ENCODE measurements at regions not wholly inside any gene's neighbourhood (a gene's known extent, or its start where the extent isn't known, plus 50 kb on each side); places are given as distances from the start of the nearest gene placed in this dataset.
"Not testable (repeated sequence)": the region's sequence is repeated elsewhere in the genome, so short reads cannot be mapped to it uniquely, and the experiment has no call there.

DNA sequence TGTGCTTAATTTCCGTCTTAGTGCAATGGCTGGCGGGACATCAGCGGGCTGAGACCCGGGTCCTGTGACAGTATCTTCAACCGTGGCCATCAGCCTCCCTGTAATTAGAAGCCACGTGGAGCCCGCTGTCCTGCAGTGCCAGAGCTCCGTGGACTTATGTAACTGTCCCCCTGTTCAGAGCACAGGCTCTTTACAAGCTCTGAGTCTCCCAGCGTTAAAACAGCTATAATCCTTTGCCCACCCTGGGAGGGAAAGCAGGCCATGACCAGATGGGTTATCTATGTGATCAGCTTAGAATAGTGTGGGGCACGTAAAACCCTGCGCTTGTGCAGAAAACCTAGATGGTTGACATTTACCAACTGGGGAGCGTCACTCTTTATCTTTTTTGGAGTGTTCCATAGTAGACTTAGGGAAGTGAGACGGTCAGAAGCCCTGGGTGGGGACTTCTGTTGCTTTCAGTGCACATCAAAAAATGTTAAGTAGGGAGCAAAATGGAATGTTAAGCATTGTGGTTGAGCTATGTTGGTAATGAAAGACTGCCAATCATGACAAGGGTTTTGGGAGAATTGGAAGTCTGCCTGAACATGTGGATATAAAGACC lies 103.5 kb upstream of the CADM1 start:
- DNase-seq, result no peak

DNA sequence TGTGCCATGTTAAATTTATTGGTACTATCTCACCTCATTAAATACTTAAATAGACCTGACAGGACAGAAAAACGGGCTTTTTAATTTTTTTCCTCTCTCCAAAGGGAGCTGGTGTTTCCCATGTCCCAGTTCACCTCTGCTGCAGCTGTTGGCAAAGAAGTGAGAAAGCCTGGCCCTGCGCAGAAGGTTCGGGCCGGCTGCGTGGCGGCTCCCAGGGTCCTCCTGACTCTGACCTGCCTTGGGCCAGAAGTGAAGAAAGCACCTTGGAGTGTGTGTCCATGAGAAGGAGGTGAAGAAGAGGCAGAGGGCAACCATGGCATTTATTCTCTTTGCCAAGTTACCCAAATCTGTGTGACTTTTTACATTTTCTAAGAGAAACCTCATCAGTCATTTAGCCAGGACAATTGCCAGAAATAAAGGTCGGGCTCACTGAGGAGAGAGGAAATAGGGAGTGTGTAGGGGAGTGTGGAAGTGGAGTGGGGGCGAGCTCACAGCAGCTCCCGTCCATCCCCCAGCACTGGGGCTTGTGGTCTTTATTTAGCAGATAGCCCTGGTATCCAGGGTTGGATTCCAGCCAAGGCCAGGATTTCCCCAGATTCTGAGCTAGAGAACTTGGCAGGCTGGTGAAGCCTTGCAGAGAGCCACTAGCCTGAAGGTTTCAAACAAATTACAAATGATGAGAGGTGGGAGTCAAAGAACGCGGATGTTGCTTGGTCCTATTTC lies 102.4 kb upstream of the CADM1 start:
- no peak for DNase-seq

DNA sequence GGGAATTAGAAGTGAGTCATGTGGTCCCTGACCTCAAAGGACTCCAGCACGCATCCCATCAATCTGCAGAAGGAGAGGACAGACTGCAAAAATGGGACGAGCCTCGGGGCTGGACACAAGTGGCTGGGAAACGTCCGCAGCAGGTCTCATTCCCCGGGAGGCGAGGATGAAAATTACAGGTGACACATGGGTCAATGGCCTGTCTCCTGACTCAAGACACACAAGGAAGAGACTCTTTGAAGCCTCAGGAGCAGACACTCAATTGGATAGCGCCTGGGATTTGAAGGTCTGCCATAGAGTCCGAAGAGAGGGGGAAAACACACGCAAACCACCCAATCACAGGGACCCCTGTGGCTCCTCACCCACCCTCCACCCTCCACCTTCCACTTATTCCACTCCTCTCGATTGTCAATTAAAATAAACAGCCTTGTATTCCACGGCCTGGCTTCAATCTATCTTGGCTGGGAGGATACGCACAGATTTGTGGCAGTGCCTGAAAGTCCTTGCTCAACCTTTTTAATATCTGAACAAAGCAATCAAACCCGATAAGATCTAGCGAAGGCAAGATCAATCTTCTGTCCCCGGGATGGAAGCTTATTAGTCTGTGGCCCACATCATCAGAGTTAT lies 101.8 kb upstream of the CADM1 start:
- no peak for DNase-seq

DNA sequence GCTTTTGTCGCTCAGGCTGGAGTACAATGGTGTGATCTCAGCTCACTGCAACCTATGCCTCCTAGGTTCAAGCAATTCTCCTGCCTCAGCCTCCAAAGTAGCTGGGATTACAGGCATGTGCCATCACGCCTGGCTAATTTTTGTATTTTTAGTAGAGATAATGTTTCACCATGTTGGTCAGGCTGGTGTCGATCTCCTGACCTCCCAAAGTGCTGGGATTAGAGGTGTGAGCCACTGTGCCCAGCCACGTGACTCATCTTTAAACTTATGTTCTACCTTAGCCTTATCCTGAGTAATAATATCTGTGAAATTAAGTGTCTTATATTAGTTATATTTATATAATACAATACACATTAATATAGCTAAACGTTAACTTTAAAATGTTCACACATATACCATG lies 101.2 kb upstream of the CADM1 start:
- not testable (repeated sequence) for DNase-seq

DNA sequence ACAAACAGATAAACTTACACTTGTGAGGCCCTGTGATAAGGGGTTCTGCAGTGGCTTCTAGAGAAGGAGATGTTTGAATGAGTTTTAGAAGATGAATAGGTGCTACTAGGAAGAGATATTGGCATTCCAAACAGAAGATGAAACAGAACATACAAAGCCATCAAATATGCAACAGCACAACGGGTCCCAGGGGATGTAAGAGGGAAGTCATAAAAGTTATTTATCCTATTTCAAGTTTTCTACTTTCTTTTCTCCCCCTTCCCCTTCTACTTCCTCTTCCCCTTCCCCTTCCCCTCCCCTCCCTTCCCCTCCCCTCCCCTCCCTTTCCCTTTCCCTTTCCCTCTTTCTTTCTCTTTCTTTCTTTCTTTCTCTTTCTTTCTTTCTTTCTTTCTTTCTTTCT lies 94.9 kb upstream of the CADM1 start:
- DNase-seq, result no peak

DNA sequence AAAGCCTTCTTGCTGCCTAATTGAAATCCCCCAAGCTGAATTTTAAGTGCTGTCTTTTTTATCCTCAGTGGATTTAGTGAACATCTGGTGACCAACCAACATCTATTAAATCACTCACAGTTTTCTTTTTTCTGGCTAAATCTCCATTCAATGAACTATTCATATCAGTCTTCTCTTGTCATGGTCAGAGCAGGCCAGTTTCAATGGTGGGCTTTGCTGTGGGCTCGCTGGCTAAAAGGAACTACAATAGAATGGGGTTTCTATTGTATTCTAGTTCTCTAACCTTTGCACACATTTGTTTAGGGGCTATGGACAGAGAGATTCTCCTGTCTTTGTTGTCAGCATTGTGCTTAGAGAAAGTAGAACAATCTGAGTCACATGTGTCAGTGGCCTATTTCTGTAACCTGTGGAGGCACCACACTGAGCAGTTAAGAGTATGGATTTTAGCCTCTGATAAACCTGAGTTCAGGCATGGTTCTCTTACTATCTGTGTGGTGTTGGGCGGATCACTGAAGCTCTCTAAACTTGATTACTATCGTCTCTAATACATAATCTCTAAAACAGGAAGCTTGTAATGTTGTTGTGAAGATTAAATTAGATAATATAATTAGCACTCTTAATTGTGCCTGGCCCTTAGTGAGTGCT lies 94.2 kb upstream of the CADM1 start:
- DNase-seq, result no peak

DNA sequence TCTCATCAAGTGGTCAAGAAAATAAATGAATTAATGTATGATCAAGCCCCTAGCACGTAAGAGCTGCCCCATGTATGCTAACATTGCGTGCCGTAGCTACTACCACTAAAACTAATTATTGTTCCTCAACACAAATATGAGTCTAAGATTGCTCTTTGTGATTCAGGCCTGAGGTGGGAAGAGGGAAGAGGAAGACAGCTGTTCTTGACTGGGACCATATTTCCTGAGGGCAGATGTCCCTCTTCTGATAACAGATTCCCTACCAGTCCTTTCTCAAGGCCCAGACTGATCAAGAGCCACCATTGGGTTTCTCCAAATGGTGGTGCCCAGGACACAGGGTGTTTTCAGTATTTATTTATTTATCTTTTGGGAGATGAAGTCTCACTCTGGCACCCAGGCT lies 87.2 kb upstream of the CADM1 start:
- DNase-seq, result no peak

DNA sequence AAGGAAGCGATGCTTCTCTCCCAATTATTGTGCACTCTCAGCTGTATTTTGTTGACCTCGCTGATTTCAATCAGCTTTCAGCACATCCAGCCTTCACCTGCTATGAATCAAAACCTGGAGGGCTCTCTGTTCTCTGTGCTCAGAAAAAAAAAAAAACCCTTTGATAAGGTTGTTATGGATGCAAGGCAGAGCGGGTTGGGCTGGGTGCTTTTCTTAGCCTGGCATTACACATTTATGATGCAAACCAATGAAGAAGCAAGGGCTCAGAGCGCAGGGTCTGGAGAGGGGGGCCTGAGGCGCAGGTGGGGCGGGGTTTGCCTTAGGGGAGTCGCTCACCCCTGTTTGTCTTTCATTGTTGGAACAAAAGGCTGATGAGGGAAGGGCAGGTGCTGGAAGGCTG lies 86.0 kb upstream of the CADM1 start:
- DNase-seq, result no peak

DNA sequence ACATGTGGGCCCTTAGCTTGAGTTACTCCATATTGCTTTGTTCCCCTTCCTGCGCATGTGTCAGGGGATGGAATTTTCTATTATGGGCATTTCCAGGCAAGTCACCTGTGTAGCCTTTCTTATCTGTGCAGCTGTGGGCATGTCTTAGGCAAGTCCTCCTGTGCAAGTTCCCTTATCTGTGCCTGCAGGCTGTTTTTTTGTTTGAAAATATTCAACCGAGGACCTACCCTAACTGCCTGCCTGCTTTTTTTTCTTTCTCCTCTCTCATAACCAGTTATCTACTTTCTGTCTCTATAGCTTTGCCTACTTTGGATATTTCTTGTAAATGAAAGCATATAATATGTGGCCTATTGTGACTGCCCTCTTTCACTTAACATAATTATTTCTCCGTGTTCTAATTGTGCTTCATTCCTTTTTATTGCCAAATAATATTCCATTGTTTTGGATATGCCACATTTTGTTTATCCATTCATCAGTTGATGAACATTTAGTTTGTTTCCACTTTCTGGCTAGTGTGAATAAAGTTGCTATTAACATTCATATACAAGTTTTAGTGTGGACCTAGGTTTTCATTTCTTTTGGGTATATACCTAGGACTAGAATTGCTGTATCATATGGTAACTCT lies 83.6 kb upstream of the CADM1 start:
- no peak for DNase-seq

DNA sequence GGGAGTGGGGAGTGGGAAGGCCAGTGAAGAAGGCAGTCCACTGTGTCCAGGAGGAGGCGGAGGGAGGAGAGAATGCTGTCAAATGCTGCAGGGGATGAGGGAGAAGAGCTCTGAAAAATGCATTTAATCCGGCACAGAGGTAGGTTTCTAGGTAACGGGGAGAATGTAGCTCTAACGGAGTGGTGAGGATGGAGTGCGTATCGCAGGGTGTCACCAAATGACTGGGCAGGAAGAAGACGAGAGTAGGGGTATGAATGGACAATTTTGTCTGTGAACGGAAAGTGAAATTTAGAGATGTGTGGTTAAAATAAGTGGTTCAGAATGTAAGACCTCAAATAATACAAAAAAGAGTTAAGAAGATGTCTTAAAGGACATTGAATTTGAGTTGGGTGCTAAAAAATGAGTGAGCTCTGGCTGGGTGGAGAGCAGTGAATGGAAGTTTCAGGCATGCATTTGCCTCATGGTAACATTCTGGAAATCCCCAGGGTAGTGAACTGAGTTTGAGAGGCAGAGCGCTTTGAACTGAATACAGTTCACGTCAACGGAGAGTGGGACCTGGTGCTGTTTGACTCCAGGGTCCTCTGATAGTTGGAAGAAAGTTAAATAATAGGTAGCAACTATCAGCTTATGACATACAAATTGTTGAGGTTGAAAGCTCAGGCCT lies 81.3 kb upstream of the CADM1 start:
- DNase-seq, result no peak

DNA sequence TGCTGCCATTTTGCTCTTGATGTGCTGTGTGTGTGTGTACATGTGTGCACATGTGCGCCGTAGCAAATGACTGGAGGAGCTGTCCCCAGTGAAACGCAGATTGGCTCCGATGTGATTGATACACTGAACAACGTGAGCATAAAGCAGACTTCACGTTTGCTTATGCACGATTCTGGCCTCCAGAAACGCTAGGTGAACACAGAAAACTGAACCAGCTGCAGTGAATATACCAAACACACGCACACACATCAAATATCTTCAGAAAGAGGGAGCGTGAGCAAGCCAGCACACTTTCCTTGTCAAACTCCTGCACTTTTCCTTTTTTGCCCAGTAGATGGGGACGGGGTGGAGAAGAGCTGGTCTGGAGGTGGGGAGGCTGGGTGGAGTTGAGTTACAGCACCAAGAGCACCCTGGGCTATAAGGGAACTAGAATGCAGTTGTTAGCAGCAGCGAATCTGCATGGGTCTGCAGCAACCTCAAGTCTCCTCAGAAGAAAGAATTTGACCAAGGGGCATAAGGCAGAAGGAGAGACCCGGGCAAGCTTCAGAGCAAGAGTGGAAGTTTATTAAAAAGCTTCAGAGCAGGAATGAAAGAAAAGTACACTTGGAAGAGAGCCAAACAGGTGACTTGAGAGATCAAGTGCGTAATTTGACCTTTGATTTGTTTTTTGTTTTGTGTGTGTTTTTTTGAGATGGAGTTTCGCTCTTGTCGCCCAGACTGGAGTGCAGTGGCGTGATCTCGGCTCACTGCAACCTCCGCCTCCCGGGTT lies 77.8 kb upstream of the CADM1 start:
- no peak for DNase-seq

DNA sequence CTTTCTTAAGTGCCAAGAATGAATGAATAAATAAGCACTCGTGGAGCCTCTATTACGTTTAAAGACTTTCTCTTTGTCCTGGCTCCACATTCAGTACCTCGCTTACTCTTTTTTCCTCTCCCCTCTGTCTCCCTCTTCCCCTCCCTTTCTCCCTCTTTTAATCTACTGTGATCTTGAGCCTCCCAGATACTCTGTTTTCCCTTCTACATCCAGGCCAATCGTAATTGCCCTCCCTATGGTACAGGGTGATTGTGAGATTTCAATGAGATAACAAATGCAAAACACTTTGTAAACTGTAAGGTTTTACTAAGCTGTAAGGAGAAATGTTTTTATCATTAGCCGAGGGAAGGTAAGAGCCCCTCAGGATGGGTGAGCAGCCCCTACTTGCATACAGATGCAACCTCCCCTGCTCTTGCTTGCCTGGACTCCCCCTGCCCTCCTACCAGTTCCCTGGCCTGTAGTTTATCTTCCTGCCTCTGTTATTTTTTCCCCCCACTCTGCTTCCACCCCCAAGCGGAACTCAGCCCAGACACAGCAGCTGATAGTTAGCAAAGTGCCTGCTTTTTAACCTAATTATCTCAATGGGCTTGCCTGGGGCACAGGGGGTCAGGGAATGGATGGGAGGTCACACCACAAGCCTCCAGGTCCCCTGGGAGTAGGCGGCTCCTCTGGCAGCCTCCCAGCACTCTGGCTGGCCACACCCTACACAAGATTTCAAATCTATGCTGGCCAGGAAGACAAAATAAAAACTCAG lies 76.9 kb upstream of the CADM1 start:
- no peak for DNase-seq

DNA sequence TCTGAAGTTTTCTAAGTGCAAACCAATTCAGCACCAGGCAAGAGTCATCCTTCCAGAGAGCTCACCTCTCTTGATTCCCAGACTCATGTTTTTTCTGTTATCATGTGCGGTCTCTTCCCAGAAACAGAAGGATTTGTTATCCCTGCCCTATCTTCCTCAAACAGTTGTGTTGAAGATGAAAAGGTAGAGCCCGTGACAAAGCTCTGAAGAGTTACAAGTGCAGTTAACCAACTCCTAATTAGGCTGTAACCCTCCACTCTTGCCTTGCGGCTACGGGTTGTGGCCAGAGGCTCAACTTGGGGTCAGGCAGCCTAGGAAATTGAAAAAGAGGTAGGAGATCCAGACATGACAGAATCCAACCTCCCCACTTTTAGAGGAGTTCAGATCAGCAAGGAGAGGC lies 76.2 kb upstream of the CADM1 start:
- no peak for DNase-seq

DNA sequence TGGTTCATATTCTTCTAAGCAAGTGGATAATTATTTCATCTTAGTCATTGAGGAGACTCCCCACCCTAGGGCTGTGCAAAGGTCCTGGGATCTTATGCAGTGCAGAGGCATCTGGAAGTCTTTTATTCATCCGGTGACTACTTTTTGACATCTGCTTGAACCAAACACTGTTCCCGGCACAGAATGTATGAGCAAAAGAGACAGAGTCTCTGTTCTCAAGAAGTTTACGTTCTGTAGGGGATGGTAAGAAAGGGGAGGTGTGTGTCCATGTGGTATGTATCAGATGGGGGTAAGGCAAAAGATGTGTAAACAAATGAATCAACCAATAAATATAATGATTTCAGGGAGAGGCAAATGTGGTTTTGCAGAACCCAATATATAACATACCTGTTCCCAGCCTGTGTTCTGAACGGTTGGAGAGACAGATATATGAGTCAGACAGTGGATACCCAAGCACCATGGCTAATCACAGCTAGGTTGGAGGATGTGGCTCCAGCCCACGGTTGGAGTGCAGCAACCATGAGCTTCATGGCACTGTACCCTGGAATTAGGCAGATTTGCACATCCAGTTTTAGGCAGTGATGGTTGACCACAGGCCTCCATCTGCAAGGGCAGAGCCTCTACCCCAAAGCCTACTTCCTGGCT lies 75.1 kb upstream of the CADM1 start:
- DNase-seq, result no peak

DNA sequence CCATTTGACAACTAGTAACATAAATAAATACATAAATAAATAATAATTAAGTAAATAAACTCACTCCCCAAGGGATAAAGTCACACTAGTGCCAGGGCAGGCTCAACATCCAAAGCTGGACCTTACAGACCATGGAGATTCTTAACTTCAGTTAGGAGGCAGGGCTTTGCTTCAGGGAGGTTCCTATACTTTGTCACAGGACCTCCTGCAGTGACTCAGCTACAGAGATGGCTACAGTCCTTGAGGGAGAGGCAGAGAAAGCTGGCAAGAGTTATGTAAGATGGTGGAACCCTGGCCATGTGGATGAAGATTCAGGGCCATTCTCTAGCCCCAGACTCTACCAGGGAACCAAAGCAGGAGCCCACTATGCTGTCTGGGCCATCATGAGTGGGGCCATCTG lies 74.1 kb upstream of the CADM1 start:
- DNase-seq, result no peak

DNA sequence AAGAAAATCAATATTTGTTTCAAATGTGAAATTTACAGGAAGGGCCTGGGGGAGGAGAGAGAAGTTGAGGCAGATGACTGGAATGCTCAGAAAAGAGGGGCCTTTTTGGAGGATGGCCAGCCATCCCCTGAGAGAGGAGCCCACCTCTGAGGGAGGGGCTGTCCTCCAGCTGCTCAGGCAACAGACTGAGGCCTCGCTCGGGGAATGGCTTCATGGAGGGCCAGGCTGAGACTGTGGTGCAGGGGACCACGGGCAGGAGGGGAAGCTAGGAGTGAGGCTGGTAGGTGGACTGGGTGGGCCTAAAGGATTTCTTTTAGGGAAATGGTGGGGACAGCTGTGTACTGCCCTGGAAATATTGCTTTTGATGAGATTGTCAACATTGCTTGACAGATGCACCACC lies 73.5 kb upstream of the CADM1 start:
- no peak for DNase-seq

DNA sequence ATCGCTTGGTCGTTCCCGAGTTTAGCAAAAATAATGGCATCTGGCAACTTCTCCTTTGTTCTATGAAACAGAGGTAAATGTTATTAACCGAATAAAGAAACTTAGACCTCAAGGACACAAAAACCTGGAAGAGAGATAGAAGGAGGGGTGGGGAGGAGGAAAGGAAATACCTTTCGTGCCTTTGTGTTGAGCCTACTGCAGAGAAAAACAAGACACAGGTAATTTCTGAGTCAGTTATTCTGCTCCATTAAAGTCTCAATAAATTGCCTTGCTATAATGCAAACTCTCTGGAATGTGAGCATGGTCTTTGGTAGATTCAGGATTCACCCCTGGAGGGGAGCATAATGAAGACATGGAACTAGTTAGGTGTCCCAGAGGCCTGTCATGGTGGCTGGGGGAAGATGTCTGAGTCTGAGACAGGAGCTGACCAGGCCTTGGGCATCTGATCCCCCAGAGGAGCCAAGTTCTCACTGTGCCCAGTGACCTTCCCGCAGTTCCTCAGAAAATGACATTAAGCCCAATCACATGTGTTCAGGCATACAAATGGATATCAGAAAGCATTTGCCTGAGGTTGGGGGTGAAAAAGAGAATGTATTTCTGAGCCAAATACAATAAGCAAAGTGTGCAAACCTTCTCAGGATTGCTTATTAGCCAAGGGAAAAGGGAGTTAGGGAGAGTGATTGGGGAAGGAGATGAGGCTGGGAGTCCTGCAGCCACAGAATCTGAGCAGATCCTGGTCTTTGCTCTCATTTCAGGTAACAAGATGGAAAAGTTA lies 72.6 kb upstream of the CADM1 start:
- no peak for DNase-seq

DNA sequence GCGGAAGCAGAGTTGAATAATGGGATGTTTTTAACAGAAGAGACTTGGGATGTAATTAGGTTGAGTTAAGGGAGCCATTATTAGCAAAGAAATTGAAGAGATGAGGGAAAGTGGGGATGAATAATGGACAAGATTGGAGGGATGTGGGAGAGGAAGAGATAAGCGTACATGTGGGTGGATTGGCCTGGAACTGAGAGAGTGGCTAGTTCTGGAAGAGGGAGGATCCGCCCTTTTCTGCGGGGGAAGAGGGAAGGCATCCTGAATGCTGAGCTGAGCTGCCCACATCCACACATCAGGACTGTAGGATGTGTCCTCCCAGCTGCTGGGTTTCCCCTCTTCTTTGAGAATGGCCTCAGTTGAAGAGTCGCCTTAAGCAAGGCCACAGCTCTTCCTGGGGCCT lies 68.3 kb upstream of the CADM1 start:
- no peak for DNase-seq

DNA sequence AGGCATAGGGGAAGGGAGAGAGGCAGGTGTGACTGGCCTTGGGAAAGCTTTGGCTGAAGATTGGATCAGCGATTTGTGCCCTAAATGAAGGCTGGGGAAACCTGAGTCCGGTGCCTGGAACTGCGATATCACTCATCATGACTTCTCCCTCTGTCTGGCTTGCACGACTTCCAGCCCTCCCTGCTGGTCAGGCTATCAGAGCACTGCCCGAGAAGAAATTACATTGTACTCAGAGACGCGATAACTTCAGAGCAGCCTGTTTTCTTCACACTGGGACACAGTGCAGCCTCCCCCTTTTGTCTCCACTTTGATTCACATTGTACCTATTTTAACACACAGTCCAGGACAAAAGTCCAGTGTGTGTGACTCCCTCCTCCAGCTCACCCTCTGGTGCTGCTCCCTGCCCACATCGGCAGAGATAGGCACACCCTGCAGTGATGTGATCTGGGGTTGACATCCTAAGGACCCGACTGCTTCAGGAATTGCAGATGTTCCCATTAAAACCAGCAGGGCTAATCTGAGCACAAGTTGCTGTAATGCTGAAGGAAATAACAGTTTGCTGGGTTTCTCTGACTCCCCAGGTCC lies 62.1 kb upstream of the CADM1 start:
- no peak for DNase-seq

DNA sequence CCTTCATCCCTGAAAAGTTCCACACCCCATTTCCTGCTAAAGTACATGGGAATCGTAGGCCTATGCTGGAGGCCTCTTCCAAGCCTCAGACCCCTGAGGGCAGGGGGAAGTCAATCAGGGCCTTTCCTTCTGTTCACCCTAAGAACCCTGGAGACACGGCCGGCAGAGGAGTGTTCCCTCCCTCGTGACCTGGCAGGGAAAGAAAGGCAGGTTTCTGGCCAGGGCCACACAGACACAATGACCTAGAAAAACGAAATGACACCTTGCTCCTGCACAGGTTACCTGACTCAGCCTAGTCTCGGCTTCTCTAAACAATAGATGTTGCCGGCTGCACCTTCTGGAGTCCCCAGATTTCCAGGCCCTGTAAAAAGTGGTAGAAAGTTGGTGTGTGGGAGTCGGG lies 60.6 kb upstream of the CADM1 start:
- no peak for DNase-seq

Measured in stimulated activated CD4-positive, alpha-beta T cell treated with anti-CD3 and anti-CD28 coated beads, Interleukin-15, amount 100 ng/mL, for 24 hours (primary cell).